ENCODE measurements at regions not wholly inside any gene's neighbourhood (a gene's known extent, or its start where the extent isn't known, plus 50 kb on each side); places are given as distances from the start of the nearest gene placed in this dataset.

DNA sequence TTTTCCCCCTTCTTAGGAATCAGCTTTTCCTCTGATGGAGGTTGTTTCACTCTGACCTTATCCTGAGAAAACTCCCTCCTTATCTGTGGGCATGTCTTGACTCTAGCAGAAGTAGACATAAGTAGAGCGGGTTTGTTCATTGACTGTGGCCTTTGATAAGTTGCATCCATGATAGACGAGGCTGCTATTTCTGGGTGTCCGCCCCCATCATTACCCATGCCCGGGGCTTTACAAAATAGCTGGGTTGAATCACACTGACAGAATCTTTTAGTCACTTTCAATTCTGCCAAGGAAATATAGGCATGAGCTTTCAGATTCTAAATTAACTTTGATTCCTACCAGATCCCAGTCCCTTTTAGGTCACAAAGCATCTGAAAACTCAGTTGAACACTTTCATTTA, 223.8 kb downstream of the SEC61B start:
- TF ChIP-seq, protein P1, sequence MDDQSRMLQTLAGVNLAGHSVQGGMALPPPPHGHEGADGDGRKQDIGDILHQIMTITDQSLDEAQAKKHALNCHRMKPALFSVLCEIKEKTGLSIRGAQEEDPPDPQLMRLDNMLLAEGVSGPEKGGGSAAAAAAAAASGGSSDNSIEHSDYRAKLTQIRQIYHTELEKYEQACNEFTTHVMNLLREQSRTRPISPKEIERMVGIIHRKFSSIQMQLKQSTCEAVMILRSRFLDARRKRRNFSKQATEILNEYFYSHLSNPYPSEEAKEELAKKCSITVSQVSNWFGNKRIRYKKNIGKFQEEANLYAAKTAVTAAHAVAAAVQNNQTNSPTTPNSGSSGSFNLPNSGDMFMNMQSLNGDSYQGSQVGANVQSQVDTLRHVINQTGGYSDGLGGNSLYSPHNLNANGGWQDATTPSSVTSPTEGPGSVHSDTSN (IDR thresholded peaks at IDR 0.05), result no peak
- TF ChIP-seq RNF2 (IDR thresholded peaks at IDR 0.05; ENCODE audit: borderline replicate concordance, low read depth) (no peak), NPAS2 (CRISPR knock-in tag; IDR thresholded peaks at IDR 0.05; ENCODE audit: borderline replicate concordance) (no peak), RAD21 (conservative IDR thresholded peaks at IDR 0.05 in 1 of 2, IDR thresholded peaks at IDR 0.05 in 1 of 2) (no peak)
